PC-9 (cell line): ENCODE measurements at regions not wholly inside any gene's neighbourhood (a gene's known extent, or its start where the extent isn't known, plus 50 kb on each side); places are given as distances from the start of the nearest gene placed in this dataset.

Source experiments
- BruUV-seq: library from RNA; stranded (reverse); fragments of 400-500 nt; replicated peaks from 2 replicates; lab custom pipeline; 2021; lab: Mats Ljungman, UMichigan
- CTCF ChIA-PET: fragments of 300-600 bp; sonication (Branson Sonifier 250); formaldehyde crosslinking; loops from one replicate; lab custom pipeline; 2022; ENCODE audit warnings: antibody characterized with exemption; lab: Charles Lee
- POLR2A ChIA-PET: fragments of 300-600 bp; sonication (Branson Sonifier 250); formaldehyde crosslinking; loops from one replicate; lab custom pipeline; 2022; ENCODE audit warnings: antibody characterized with exemption; ENCODE audit not compliant: unreplicated experiment; lab: Charles Lee
- DNase-seq, 2 experiments: peaks; one replicate each; pipeline versions ENCODE4 v3.0.0 to v3.0.0-alpha.2; 2015 to 2022; ENCODE audit warnings: mixed read lengths in 1 of 2
- H2AFZ ChIP-seq: fragments of 200-600 bp; sonication (generic); 2 replicates; pipeline ENCODE4 v1.8.1; 2017; ENCODE audit warnings: antibody characterized with exemption
- H3F3A ChIP-seq: fragments of 200-600 bp; sonication (generic); 2 replicates; pipeline ENCODE4 v1.8.1; 2017; ENCODE audit warnings: antibody characterized with exemption, mild to moderate bottlenecking, low read depth; ENCODE audit not compliant: insufficient read depth
- H3K27ac ChIP-seq: fragments of 200-600 bp; sonication (generic); 2 replicates; pipeline ENCODE4 v1.6.1; 2016; ENCODE audit warnings: mixed run types
- H3K27me3 ChIP-seq: fragments of 200-600 bp; sonication (generic); 2 replicates; pipeline ENCODE4 v1.6.1; 2016; ENCODE audit warnings: low read depth, mixed run types; ENCODE audit not compliant: insufficient read depth
- H3K36me3 ChIP-seq: fragments of 200-600 bp; sonication (generic); 2 replicates; pipeline ENCODE4 v1.6.1; 2016; ENCODE audit warnings: low read depth, mixed run types
- H3K4me1 ChIP-seq: fragments of 200-600 bp; sonication (generic); replicated peaks from 2 replicates; pipeline ENCODE4 v1.6.1; 2016; ENCODE audit warnings: mixed run types; ENCODE audit not compliant: insufficient read depth
- H3K4me2 ChIP-seq: fragments of 200-600 bp; sonication (generic); 2 replicates; pipeline ENCODE4 v1.6.1; 2017; ENCODE audit warnings: mixed run types
- H3K4me3 ChIP-seq: fragments of 200-600 bp; sonication (generic); 2 replicates; pipeline ENCODE4 v1.6.1; 2016; ENCODE audit warnings: mixed run types
- H3K79me2 ChIP-seq: fragments of 200-600 bp; sonication (generic); 2 replicates; pipeline ENCODE4 v1.6.1; 2017; ENCODE audit warnings: low read depth, mixed run types
- H3K9me2 ChIP-seq: fragments of 200-600 bp; sonication (generic); 2 replicates; pipeline ENCODE4 v1.8.1; 2017; ENCODE audit warnings: mild to moderate bottlenecking; ENCODE audit not compliant: insufficient read depth
- H3K9me3 ChIP-seq: fragments of 200-600 bp; sonication (generic); 2 replicates; pipeline ENCODE4 v1.8.1; 2016; ENCODE audit warnings: low read depth; ENCODE audit not compliant: insufficient read depth
- H4K20me1 ChIP-seq: fragments of 200-600 bp; sonication (generic); 2 replicates; pipeline ENCODE4 v1.8.1; 2017; ENCODE audit not compliant: insufficient read depth
- EZH2 ChIP-seq: fragments of 200-600 bp; sonication (generic); IDR thresholded peaks from 2 replicates; pipeline ENCODE4 v1.8.0; 2017; ENCODE audit warnings: antibody characterized with exemption, low read depth
- intact Hi-C: fragments of 100-400 bp; cut with micrococcal nuclease; formaldehyde crosslinking; loops from one replicate; pipeline ENCODE4 v1.10.0; 2022; ENCODE audit not compliant: unreplicated experiment
- TF ChIP-seq, protein P1 (sequence below): fragments of 200-600 bp; sonication (generic); conservative IDR thresholded peaks from 2 replicates; pipeline ENCODE4 v1.6.1; 2017; ENCODE audit warnings: mixed run types, antibody characterized with exemption, mild to moderate bottlenecking, moderate library complexity

DNA sequence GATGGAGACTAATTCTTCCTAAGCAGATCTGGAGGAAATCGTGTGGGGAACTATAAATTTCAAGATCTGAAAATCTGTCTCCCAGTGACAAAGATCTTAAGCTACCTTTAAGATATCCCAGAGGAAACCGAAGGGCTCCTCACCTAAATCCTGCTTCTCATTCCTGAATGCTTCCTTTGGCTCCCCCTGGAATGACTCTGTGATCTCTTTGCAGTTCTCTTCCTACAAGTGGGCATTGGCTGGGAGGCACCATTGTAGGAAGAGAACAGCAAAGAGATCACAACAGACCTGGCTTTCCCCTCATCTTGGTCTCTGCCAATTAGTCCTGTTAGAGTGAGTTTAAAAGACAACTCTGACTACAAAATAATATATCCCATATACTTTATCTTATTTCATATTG lies 70.0 kb upstream of the KCNH7 start:
- POLR2A ChIA-PET = no interaction called here

DNA sequence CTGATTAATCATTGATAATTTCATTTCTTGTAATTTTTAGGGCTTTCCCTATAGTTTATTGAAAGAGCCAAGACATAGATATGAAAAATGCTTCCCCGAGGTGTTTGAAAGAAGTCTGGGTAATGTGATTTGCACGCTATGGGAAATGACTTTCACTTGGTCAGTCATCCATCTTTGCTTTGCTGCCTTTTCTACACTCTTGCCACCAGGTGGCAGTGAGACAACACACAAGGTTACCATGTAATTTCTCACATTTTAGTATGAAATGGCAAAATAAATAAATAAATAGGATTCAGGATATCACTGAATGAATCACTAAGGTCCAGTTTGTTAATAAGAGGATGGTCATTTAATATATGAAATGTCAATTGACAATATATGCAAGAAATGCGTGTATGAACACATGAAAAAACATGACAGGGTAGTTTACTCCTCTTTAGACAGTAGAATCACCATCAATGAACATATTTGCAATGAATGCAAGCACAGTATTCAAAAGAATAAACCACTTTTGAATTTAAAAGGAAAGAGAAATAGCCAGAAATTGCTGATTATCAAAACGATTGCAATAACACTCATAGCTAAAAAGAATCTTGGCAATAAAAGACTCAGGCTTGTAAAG lies 52.2 kb upstream of the KCNH7 start:
- Histone ChIP-seq H3K36me3 (no peaks in the 10 kb centered on the region), H2AFZ (peak overlapping the region; percentile 66), H3K9me3 (no peaks in the 10 kb centered on the region), H3F3A (no peaks in the 10 kb centered on the region), H3K27ac (no peak overlapping the region), H3K4me1 (no peaks in the 10 kb centered on the region), H4K20me1 (no peaks in the 10 kb centered on the region), H3K27me3 (no peaks in the 10 kb centered on the region), H3K79me2 (no peaks in the 10 kb centered on the region), H3K4me3 (peak overlapping the region; percentile 8; the same call in 1 of the 2 replicates), H3K4me2 (peak overlapping the region; percentile 57; the same call in 1 of the 2 replicates), H3K9me2 (no peaks in the 10 kb centered on the region)
- POLR2A ChIA-PET = no interaction called here
- BruUV-seq = no TSS peak
- intact Hi-C loops = loop anchor here (2.0 kb wide), 1 partner anchor 242 kb away; no protein-coding TSS in a partner anchor
- TF ChIP-seq, protein P1, sequence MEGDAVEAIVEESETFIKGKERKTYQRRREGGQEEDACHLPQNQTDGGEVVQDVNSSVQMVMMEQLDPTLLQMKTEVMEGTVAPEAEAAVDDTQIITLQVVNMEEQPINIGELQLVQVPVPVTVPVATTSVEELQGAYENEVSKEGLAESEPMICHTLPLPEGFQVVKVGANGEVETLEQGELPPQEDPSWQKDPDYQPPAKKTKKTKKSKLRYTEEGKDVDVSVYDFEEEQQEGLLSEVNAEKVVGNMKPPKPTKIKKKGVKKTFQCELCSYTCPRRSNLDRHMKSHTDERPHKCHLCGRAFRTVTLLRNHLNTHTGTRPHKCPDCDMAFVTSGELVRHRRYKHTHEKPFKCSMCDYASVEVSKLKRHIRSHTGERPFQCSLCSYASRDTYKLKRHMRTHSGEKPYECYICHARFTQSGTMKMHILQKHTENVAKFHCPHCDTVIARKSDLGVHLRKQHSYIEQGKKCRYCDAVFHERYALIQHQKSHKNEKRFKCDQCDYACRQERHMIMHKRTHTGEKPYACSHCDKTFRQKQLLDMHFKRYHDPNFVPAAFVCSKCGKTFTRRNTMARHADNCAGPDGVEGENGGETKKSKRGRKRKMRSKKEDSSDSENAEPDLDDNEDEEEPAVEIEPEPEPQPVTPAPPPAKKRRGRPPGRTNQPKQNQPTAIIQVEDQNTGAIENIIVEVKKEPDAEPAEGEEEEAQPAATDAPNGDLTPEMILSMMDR = peak; percentile 82
- TF ChIP-seq EZH2 = no peak
- peak; percentile 0 to 37 for DNase-seq
- CTCF ChIA-PET = no interaction called here

More for the DNA sequence above, 70.0 kb upstream of the KCNH7 start:
- no peak overlapping the region for H3K27ac ChIP-seq
- no peaks in the 10 kb centered on the region for H3K79me2 ChIP-seq
- DNase-seq = no peak
- H3K27me3 ChIP-seq = no peaks in the 10 kb centered on the region
- no peak for TF ChIP-seq EZH2
- TF ChIP-seq, protein P1 = no peak
- H3K9me2 ChIP-seq = no peaks in the 10 kb centered on the region
- no peaks in the 10 kb centered on the region for H4K20me1 ChIP-seq
- H3K4me2 ChIP-seq = no peak overlapping the region
- no peak overlapping the region for H2AFZ ChIP-seq
- H3K9me3 ChIP-seq = no peaks in the 10 kb centered on the region
- CTCF ChIA-PET = no interaction called here
- H3K4me1 ChIP-seq = no peaks in the 10 kb centered on the region
- H3K4me3 ChIP-seq = no peak overlapping the region
- no TSS peak for BruUV-seq
- intact Hi-C loops = no loop called here
- no peaks in the 10 kb centered on the region for H3K36me3 ChIP-seq
- H3F3A ChIP-seq = no peaks in the 10 kb centered on the region

DNA sequence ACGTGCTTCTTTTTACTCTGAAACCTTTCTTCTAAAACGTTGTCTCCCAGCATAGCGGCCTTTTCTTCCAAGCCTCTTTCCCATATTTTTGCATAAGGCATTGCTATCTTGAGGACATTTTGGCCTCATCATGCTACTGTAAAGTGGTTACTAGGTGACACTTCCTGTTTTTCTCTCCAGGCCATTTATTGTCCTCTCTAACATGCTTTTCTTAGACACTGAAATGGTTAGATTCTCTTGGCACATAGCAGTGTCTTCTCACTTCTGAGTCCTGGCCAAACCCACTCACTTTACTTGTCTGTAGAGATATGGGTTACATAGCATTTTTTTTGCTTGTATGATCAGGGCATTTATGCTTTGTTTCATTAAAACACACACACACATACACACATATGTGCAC lies 50.1 kb upstream of the KCNH7 start:
- no peaks in the 10 kb centered on the region for H3K9me2 ChIP-seq
- intact Hi-C loops = no loop called here
- BruUV-seq = no TSS peak
- H3K4me1 ChIP-seq = no peaks in the 10 kb centered on the region
- no peaks in the 10 kb centered on the region for H3K9me3 ChIP-seq
- no peaks in the 10 kb centered on the region for H3K79me2 ChIP-seq
- H3K27me3 ChIP-seq = no peaks in the 10 kb centered on the region
- no peak overlapping the region for H3K4me3 ChIP-seq
- H3F3A ChIP-seq = no peaks in the 10 kb centered on the region
- H4K20me1 ChIP-seq = no peaks in the 10 kb centered on the region
- ChIA-PET CTCF (no interaction called here), POLR2A (no interaction called here)
- H3K4me2 ChIP-seq = no peak overlapping the region
- no peak for TF ChIP-seq EZH2
- TF ChIP-seq, protein P1 = no peak
- no peak for DNase-seq
- H2AFZ ChIP-seq = no peak overlapping the region
- no peak overlapping the region for H3K27ac ChIP-seq
- no peaks in the 10 kb centered on the region for H3K36me3 ChIP-seq
